SJSA1 (cell line): ENCODE measurements at regions not wholly inside any gene's neighbourhood (a gene's known extent, or its start where the extent isn't known, plus 50 kb on each side); places are given as distances from the start of the nearest gene placed in this dataset.

Experiments
- DNase-seq, 2 experiments: peaks; one replicate each; pipeline ENCODE4 v3.0.0-alpha.2; 2015 to 2020; ENCODE audit warnings: low spot score in 2 of 2, low read depth in 1 of 2
- H3K27ac ChIP-seq: fragments of 250-450 bp; sonication (Bioruptor Pico); 2 replicates; pipeline ENCODE4 v1.5.1; 2020; ENCODE audit warnings: mild to moderate bottlenecking, moderate library complexity
- H3K27me3 ChIP-seq: fragments of 250-450 bp; sonication (Bioruptor Pico); replicated peaks from 2 replicates; pipeline ENCODE4 v1.5.1; 2020; ENCODE audit warnings: mild to moderate bottlenecking, moderate library complexity
- H3K36me3 ChIP-seq: fragments of 250-450 bp; sonication (Bioruptor Pico); 2 replicates; pipeline ENCODE4 v1.5.1; 2020; ENCODE audit warnings: mild to moderate bottlenecking
- H3K4me1 ChIP-seq: fragments of 250-450 bp; sonication (Bioruptor Pico); replicated peaks from 2 replicates; pipeline ENCODE4 v1.6.1; 2021; ENCODE audit warnings: mild to moderate bottlenecking
- H3K4me3 ChIP-seq: fragments of 250-450 bp; sonication (Bioruptor Pico); 2 replicates; pipeline ENCODE4 v1.5.1; 2020; ENCODE audit warnings: mild to moderate bottlenecking
- H3K9me3 ChIP-seq: fragments of 250-450 bp; sonication (Bioruptor Pico); replicated peaks from 2 replicates; pipeline ENCODE4 v1.5.1; 2020; ENCODE audit warnings: mild to moderate bottlenecking

- Histone ChIP-seq H3K9me3 (no peaks in the 10 kb centered on the region), H3K27me3 (no peaks in the 10 kb centered on the region), H3K36me3 (no peaks in the 10 kb centered on the region), H3K4me3 (peak overlapping the region; percentile 48), H3K27ac (peak overlapping the region; percentile 66), H3K4me1 (peaks cover 18% of the 10 kb centered on the region)
- peak; percentile 94 to 97 for DNase-seq
Observed at GRCh38 chr4:184537269-184538022, 63.1 kb upstream of the IRF2 start.

- Histone ChIP-seq H3K9me3 (no peaks in the 10 kb centered on the region), H3K36me3 (no peaks in the 10 kb centered on the region), H3K4me1 (peaks cover 18% of the 10 kb centered on the region), H3K27ac (peak overlapping the region; percentile 66), H3K4me3 (peak overlapping the region; percentile 48), H3K27me3 (no peaks in the 10 kb centered on the region)
- no peak for DNase-seq
Observed at GRCh38 chr4:184536881-184537248, 62.5 kb upstream of the IRF2 start.

GRCh38 chr4:184536065-184536880 lies 61.9 kb upstream of the IRF2 start:
- Histone ChIP-seq H3K27ac (peak overlapping the region; percentile 66; the same call in 1 of the 2 replicates), H3K36me3 (no peaks in the 10 kb centered on the region), H3K9me3 (no peaks in the 10 kb centered on the region), H3K4me1 (peaks cover 18% of the 10 kb centered on the region), H3K27me3 (no peaks in the 10 kb centered on the region), H3K4me3 (peak overlapping the region; percentile 48)
- DNase-seq: no peak

DNA sequence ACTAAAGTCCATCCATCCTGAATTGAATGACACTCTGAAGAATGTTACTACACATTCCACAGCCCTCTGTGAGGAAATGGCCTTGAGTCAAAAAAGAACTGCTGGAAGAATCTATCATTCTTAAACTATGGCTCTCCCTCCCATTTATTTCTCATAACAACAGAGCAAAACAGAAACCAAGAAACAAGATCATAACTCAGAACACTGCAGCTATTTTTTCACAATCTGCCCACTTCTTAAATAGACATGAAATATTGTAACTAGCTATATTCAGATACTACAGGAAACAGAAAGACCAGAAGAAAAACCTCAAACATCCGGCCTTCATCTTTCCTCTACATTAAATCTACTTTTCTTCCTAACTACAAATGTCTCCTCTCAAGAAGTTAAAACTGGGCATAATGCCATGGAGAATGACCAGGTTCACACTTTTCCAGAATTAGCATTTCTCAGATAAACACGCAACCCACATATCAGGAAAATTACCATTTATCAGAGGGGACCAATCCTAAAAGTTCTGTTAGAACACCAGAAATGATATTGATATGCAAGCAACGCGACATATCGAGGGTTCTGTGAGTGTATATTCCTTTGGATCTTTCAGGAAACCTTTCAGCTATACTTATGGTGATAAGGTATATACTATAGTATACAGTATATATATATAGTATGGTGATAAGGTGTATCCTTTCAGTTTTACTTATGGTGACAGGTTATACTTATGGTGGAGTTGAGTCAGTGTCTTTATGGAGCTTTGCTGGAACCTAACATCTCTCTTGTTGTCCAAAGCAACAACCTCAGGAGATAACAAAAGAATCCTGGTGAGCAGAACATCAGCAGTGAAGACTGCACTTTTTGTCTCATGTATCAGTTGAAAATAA lies 60.4 kb upstream of the IRF2 start:
- Histone ChIP-seq H3K27ac (peak overlapping the region; percentile 50), H3K36me3 (no peaks in the 10 kb centered on the region), H3K4me1 (peaks cover 18% of the 10 kb centered on the region), H3K4me3 (no peak overlapping the region), H3K27me3 (no peaks in the 10 kb centered on the region), H3K9me3 (no peaks in the 10 kb centered on the region)
- peak in 1 of 2 experiments; percentile 37 for DNase-seq

- H3K4me3 ChIP-seq: no peak overlapping the region
- H3K9me3 ChIP-seq: no peaks in the 10 kb centered on the region
- no peak overlapping the region for H3K27ac ChIP-seq
- H3K27me3 ChIP-seq: no peaks in the 10 kb centered on the region
- H3K4me1 ChIP-seq: peaks cover 18% of the 10 kb centered on the region
- H3K36me3 ChIP-seq: no peaks in the 10 kb centered on the region
- DNase-seq: no peak
Observed at GRCh38 chr4:184533908-184534307, 59.6 kb upstream of the IRF2 start.

DNA sequence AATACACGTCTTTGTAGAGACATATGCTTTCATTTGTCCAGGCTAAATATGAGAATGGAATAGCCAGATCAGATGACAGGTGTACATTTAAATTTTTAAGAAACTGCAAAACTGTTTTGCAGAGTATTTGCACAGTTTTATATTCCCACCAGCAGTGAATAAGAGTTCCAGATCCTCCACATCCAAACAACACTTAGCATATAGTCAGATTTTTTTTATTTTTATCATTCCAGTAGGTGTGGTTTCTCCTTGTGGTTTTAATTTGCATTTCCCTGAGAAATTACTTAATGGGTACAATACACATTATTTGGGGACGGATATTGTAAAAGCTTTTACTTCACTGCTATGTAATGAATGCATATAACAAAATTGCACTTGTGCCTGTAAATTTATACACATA lies 56.7 kb upstream of the IRF2 start:
- no peaks in the 10 kb centered on the region for H3K36me3 ChIP-seq
- no peak for DNase-seq
- H3K4me3 ChIP-seq: no peak overlapping the region
- H3K9me3 ChIP-seq: no peaks in the 10 kb centered on the region
- no peaks in the 10 kb centered on the region for H3K27me3 ChIP-seq
- no peak overlapping the region for H3K27ac ChIP-seq
- H3K4me1 ChIP-seq: peaks cover 11% of the 10 kb centered on the region

DNA sequence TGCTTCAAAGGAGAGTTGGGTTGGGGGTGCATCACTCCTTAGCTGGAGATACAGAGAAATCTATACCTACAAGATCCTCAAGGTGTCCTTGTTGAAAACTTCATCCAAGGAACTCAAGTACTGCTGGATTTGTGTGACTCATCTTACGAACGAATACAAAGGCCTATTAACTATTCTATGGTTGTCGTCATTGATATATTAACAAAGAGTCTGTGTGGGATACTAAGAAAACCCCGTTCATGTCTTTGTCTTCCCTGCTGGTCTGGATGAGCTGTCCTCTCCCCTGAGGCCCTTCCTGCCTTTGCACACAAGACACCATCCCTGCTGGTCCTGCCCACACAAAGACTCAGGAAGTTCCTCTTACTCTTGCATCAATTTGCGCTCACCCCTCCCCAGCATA lies 54.9 kb upstream of the IRF2 start:
- Histone ChIP-seq H3K9me3 (no peaks in the 10 kb centered on the region), H3K4me1 (peaks cover under 1% of the 10 kb centered on the region), H3K27me3 (no peaks in the 10 kb centered on the region), H3K4me3 (no peak overlapping the region), H3K27ac (no peak overlapping the region), H3K36me3 (no peaks in the 10 kb centered on the region)
- DNase-seq: peak; percentile 36 to 56

- no peak overlapping the region for H3K27ac ChIP-seq
- no peak overlapping the region for H3K4me3 ChIP-seq
- no peak for DNase-seq
- H3K36me3 ChIP-seq: no peaks in the 10 kb centered on the region
- H3K4me1 ChIP-seq: no peaks in the 10 kb centered on the region; the same call in 1 of the 2 replicates
- no peaks in the 10 kb centered on the region for H3K9me3 ChIP-seq
- no peaks in the 10 kb centered on the region for H3K27me3 ChIP-seq
Observed at GRCh38 chr4:184528713-184529112, 54.4 kb upstream of the IRF2 start.

- Histone ChIP-seq H3K4me1 (no peaks in the 10 kb centered on the region; the same call in 1 of the 2 replicates), H3K9me3 (no peaks in the 10 kb centered on the region), H3K27ac (no peak overlapping the region), H3K4me3 (no peak overlapping the region), H3K27me3 (no peaks in the 10 kb centered on the region), H3K36me3 (no peaks in the 10 kb centered on the region)
- no peak for DNase-seq
Observed at GRCh38 chr4:184528051-184528450, 53.7 kb upstream of the IRF2 start.

GRCh38 chr4:184526228-184526627 lies 51.9 kb upstream of the IRF2 start:
- no peaks in the 10 kb centered on the region for H3K36me3 ChIP-seq
- 0 out of 2 replicates have a peak, but pooled peaks cover 5% of the 10 kb centered on the region for H3K27me3 ChIP-seq
- H3K9me3 ChIP-seq: no peaks in the 10 kb centered on the region
- no peaks in the 10 kb centered on the region; the same call in 1 of the 2 replicates for H3K4me1 ChIP-seq
- no peak overlapping the region for H3K27ac ChIP-seq
- DNase-seq: no peak
- no peak overlapping the region for H3K4me3 ChIP-seq
